HG02884 (cell line): ENCODE measurements at regions not wholly inside any gene's neighbourhood (a gene's known extent, or its start where the extent isn't known, plus 50 kb on each side); places are given as distances from the start of the nearest gene placed in this dataset.

Experiments used
- ATAC-seq: cut with Tn5 transposase; IDR thresholded peaks from one replicate; pipeline ENCODE4 v1.9.1; 2021; ENCODE audit warnings: mild to moderate bottlenecking, moderate library complexity; ENCODE audit not compliant: unreplicated experiment

DNA sequence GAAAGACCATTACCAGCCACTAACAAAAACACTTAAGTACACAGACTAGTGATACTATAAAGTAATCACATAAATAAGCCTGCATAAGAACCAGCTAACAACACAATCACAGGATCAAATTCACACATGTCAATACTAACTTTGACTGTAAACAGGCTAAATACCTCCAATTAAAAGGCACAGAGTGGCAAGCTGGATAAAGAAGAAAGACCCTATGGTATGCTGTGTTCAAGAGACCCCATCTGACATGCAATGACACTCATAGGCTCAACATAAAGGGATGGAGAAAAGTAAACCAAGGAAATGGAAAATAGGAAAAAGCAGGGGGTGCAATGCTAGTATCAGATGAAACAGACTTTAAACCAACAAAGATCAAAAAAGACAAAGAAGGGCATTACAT lies 631.8 kb upstream of the NOX3 start:
- no peak for ATAC-seq

DNA sequence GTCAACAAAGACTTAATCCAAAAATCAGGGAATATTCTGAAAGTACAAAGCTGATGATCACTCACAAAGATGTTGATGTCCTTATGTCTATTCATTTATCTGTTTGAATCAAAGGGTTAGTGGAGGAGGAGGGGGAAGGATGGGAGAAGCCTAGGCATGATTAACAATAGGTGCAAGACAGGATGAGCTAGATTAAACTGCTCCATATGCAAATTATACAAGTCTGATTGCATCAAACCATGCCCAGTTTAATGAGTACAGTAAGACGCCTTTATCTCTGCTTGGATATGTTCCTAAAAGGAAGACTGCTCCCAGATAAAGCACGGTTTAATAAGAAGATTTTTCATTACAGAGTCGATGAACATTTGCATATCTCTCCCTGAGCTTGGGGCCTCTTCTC lies 626.4 kb upstream of the NOX3 start:
- ATAC-seq: no peak

- no peak for ATAC-seq
Measured at GRCh38 chr6:156080371-156080770, 624.7 kb upstream of the NOX3 start.

DNA sequence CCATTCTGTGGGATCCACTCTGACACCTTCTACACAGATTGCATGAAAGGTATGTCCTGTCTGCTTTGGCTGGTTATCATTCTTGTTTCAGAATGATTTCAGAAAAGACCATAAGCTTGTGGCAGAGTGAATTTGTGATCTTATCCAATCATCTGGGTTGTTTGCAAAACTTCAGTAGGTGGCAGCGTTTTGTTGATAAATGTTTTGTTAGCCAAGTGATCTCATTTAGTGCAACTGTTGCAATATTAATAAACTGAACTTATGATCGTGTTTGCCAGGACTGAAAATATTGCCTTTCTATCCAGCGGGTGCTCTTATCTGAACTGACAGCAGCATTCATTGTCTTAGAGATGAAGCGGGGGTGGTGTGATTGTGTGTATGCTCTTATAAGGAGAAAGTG lies 613.2 kb upstream of the NOX3 start:
- ATAC-seq: no peak

DNA sequence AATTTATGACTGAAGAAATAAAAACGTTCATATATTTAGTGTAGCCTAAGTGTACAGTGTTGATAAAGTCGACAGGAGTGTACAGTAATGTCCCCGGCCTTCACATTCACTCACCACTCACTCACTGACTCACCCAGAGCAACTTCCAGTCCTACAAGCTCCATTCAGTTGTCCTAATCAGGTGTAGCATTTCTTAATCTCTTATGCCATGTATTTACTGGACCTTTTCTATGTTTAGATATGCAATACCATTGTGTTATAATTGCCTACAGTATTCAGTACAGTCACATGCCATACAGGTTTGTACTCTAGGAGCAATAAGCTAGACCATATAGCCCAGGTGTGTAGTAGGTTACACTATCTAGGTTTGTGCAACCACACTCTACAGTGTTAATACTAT lies 610.2 kb upstream of the NOX3 start:
- no peak for ATAC-seq

DNA sequence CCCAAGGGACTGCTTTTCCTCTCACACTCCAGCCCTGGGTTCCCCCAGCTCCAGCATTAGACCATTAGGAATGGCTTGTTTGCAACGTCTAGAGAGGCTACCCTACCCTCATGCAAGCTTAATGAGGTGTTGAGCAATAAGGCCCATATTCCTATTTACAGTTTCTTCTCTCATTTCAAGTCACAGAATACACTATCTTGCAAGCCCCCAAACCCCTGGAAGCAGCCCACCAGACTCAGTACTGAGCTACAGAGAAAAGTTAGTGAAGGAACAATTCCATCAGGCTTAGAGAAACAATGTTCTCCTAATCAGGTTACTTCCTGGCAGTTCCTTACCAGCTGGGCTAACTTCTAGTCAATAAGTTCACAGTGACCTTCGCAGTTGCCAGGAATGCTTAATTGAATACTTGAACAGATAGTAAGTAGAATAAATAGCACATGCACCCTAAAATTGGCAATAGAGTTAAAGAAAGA lies 606.5 kb upstream of the NOX3 start:
- ATAC-seq: no peak

DNA sequence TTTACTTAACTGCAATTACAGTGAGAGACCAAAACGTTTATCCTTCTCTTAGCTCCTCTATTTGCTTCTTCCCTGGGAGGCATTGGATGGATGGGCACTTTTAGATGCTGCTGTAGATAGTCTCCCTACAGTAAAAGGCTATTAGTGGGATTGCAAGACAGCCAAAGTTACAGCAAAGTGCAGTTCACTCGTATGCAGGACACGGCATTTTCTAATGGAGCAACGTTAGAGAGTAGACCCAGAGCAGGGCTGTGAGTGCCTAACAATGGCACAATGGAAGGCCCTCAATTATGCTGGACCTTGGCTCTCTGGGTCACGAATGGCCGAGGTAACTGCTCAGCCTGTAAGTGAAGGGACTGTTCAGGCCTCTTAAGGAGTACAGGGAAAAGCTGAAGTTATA lies 605.8 kb upstream of the NOX3 start:
- ATAC-seq: no peak

GRCh38 chr6:156060013-156060412 lies 604.4 kb upstream of the NOX3 start:
- no peak for ATAC-seq

DNA sequence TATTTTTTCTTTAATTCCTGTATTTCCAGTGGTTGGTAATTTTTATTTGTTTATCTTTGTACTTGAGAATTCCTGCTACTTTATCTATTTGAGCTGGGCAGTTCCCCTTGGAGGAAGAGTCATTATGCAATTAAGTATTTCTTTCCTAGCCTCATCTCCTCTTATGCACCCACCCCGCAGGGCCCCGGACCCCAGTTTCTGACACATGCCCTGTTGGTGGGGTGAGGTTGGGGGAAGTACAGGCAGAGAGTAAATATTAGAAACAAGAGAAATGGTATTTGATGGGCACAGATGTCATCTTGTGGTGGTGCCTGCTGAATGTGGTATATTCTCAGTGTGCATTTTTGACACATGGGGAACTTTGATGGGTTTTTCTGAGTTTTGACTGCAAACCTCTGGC lies 602.7 kb upstream of the NOX3 start:
- no peak for ATAC-seq

DNA sequence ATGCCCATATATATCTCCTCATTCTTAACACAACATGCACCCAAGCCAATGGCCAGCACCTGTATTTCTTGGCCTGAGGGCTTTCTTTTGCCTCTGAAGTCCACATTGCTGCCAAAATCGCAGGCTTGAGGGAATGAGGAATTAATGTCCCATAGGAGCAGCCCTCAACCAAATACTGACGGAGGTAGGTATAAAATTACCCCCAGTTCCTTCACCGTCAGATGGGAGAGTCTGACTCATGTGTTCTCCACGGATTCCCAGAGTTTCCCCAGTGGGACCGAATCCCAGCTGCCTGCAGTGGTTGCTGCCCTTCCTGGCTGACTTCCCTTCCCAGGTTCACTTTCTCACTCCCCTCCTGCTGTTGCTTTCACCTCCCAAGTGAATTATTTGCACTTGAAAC lies 602.2 kb upstream of the NOX3 start:
- ATAC-seq: no peak

- no peak for ATAC-seq
Measured at GRCh38 chr6:156056085-156056484, 600.4 kb upstream of the NOX3 start.

GRCh38 chr6:156053626-156054025 lies 598.0 kb upstream of the NOX3 start:
- no peak for ATAC-seq

- no peak for ATAC-seq
Measured at GRCh38 chr6:156046841-156047449, 591.3 kb upstream of the NOX3 start.

GRCh38 chr6:156046268-156046665 lies 590.6 kb upstream of the NOX3 start:
- ATAC-seq: no peak

DNA sequence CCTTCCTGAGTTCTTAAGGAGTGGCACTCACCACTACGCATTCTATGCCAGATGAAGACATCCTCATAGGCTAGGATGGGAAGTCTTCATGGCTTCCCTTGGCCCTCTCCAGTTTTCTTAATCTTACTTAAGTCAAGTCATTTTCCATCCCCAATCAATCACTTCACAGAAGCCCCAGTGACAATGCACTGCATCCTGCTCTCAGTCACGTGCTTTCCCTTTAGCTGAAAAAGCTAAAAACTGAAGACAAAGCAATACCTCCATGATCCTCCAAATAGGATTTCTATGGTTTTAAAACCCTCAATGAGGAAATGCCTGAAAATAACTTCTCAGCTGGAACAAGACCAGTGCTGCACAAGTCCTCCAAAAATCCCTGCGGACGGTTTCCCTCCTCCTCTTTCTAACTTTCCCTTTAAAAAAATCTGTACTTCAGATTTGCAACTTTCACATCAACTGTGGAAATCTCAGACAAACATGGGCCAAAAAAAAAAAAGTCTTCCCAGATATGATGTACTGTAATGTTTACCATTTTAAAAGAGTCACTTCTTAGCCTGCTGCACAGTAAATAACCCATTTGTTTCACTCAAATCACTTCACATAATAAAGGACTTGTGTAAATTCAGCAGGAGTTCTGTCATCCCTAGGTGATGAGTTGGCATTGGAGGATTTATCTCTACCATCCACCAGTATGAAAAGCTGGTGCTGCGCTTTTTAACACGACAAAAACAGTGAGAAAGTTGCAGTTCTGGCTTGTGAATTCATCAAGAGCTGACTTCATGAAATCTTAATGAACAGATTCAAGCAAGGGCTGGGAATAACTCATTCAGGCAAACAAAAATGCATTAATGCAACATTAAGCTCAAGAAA lies 590.0 kb upstream of the NOX3 start:
- ATAC-seq: no peak

GRCh38 chr6:156033598-156033997 lies 578.0 kb upstream of the NOX3 start:
- no peak for ATAC-seq

- no peak for ATAC-seq
Measured at GRCh38 chr6:156031516-156031915, 575.9 kb upstream of the NOX3 start.

GRCh38 chr6:156030053-156030452 lies 574.4 kb upstream of the NOX3 start:
- no peak for ATAC-seq

DNA sequence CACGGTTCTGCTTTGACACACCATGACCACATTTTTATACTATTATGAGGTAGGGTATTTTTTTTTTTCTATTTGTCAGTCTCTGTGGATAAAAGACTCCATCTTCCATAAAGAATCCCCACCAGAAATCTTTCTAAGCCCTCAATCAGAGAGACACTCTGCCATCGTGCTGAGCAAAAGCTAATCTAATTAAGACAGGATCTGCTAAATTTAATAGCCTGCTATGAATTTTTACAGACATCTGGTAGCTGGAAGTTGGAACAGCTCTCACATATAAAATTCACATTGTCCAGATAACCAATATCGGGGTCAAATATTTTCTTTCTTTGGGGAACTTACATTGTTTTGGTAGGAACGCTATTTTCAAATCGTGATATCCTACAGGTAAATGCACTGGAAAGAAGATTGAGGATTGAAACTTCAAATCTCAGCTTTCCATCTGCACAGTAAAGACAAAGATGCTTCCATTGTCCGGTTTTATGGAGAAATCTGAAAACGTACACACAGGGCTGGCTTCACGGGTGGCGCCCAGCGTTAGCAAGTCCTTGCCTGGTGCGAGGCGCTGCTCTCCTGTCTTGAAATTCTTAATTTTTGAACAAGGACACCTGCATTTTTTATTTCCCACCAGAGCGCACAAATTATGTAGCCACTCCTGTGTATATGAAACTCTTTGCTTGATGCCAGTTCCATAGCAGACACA lies 573.8 kb upstream of the NOX3 start:
- ATAC-seq: no peak

DNA sequence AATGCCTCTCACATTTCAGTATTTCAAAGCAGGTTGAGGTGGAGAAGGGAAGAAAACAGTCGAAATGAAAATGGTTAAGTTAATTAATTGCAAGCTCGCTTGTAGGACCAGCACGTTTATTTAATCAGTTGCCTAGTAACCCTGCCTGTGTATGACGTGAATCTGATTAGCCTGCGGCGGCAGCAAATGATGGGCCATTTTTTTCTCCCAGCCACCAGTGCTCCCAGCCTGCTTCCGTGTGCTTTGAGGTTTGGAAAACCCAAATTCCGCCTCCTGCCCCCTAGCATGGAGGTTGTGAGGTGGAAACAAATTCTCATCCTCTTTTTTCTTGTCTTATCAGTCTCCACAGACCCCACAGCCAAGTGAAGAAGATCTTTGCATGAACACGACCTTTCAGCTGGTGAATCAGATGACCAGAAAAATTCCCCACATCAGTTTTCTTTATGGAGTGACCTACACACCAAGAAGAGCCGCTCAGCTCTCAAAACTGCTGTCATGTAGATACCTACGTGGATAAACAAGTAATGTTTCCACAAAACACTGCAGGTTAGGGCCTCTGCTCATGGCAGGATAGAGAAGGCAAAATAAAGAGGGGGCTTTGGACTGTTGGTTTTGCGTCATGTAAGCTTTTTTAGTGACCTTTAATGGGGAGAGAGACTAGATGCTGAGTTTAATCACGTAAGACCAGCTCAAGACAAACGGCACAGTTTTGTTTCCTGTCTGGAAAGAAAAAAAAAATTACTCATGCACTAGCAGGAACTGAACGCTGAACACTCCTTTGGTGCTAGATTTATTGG lies 572.9 kb upstream of the NOX3 start:
- ATAC-seq: no peak

GRCh38 chr6:156027248-156027626 lies 571.6 kb upstream of the NOX3 start:
- no peak for ATAC-seq
